Stomach (tissue), 8 donors: ENCODE measurements at regions not wholly inside any gene's neighbourhood (a gene's known extent, or its start where the extent isn't known, plus 50 kb on each side); places are given as distances from the start of the nearest gene placed in this dataset.
A peak's percentile ranks its signal among the peaks of the same experiment; 100 is the strongest.

Experiments
- DNase-seq, 2 donors: peaks; one replicate each; pipeline versions ENCODE4 v3.0.0 to v3.0.0-alpha.2; 2013 to 2019
- H3K27ac ChIP-seq, 5 donors: fragments of 200-600 bp in 4 of 5; sonication (generic) in 4 of 5; one replicate each; pipeline ENCODE4 v1.5.1; 2013 to 2019; ENCODE audit warnings: mild to moderate bottlenecking in 1 of 5, moderate library complexity in 1 of 5
- H3K27me3 ChIP-seq, 3 donors: fragments of 200-600 bp; sonication (generic); one replicate each; pipeline ENCODE4 v1.5.1; 2017 to 2019; ENCODE audit warnings: mixed run types in 1 of 3
- H3K36me3 ChIP-seq, 4 donors: fragments of 200-600 bp; sonication (generic); 1 replicate in 3 of 4; 2 replicates in 1 of 4; pipeline ENCODE4 v1.5.1; 2016 to 2019
- H3K4me1 ChIP-seq, 4 donors: fragments of 200-600 bp; sonication (generic); one replicate each; pipeline ENCODE4 v1.5.1; 2016 to 2019
- H3K4me3 ChIP-seq, 4 donors: fragments of 200-600 bp; sonication (generic) in 3 of 4; one replicate each; pipeline ENCODE4 v1.5.1; 2016 to 2019; ENCODE audit warnings: mild to moderate bottlenecking in 1 of 4
- H3K9me3 ChIP-seq, 4 donors: fragments of 200-600 bp; sonication (generic); one replicate each; pipeline ENCODE4 v1.5.1; 2016 to 2019
- EP300 ChIP-seq: sonication (generic); formaldehyde crosslinking; IDR thresholded peaks from one replicate; pipeline ENCODE4 v1.6.1; 2017; ENCODE audit warnings: antibody characterized with exemption
- POLR2A ChIP-seq, 4 donors: fragments of 450-650 bp; IDR thresholded peaks; one replicate each; pipeline ENCODE4 v1.6.1; 2016; ENCODE audit warnings: antibody characterized with exemption in 4 of 4, control low read depth in 2 of 4, mild to moderate bottlenecking in 1 of 4, moderate library complexity in 1 of 4
- POLR2AphosphoS5 ChIP-seq, 3 donors: sonication (generic); formaldehyde crosslinking; IDR thresholded peaks; one replicate each; pipeline ENCODE4 v1.6.1; 2016; ENCODE audit warnings: antibody characterized with exemption in 3 of 3
- WGBS, 5 donors: extraction: QIAGEN DNeasy Blood & Tissue Kit in 3 of 5; methylation state at CpG; one replicate each; pipeline versions ENCODE4 v1.1.5 to v1.1.7; 2013 to 2018; 5-methylcytosine and 5-hydroxymethylcytosine counted together
- intact Hi-C: fragments of 100-400 bp; cut with DNase I; formaldehyde crosslinking; loops from one replicate; pipeline ENCODE4 v1.15.1; 2023; ENCODE audit warnings: low total_unique reads
- TF ChIP-seq, protein P1 (sequence below), 7 experiments: fragments of 450-650 bp in 4 of 7; fragments of 200-600 bp in 3 of 7; sonication (generic) in 3 of 7; IDR thresholded peaks; one replicate each; pipeline ENCODE4 v1.5.1; 2016 to 2019; ENCODE audit warnings: antibody characterized with exemption in 7 of 7, control low read depth in 2 of 7, mild to moderate bottlenecking in 1 of 7
- donor health status: healthy with polysubstance abuse.
- donor health status: Bipolar disorder and iron deficiency.
- donor health status: healthy.

DNA sequence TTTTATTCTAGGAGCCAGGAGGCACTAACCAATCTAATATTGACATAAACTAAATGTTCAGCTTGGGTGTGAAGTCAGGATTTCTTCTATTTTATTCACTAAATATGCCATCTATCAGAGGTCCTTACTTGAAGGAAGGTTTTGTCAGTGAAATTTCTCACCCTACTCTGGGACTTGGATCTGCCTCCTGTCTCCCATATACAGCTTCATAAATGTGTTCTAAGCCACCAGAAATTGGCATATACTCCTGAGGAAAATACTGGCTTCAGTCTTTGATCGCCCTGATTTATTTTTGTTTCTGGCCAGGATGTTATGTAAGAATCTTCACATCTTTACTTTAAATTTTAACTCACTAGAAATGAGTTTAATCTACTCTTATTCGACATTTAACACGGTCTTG, 647.7 kb downstream of the C6orf118 start:
- no peaks in the 10 kb centered on the region for H3K27me3 ChIP-seq
- H3K4me3 ChIP-seq: no peak overlapping the region
- intact Hi-C loops: no loop called here
- H3K36me3 ChIP-seq: no peaks in the 10 kb centered on the region
- H3K27ac ChIP-seq: no peak overlapping the region
- H3K9me3 ChIP-seq: peaks cover 0 to 4% (median 0%) of the 10 kb centered on the region in 4 donors
- no peak for DNase-seq
- WGBS, 5 donors: 76 to 88% (median 79%) methylated on average over 3 of the region's 3 CpGs
- TF ChIP-seq, protein P1, sequence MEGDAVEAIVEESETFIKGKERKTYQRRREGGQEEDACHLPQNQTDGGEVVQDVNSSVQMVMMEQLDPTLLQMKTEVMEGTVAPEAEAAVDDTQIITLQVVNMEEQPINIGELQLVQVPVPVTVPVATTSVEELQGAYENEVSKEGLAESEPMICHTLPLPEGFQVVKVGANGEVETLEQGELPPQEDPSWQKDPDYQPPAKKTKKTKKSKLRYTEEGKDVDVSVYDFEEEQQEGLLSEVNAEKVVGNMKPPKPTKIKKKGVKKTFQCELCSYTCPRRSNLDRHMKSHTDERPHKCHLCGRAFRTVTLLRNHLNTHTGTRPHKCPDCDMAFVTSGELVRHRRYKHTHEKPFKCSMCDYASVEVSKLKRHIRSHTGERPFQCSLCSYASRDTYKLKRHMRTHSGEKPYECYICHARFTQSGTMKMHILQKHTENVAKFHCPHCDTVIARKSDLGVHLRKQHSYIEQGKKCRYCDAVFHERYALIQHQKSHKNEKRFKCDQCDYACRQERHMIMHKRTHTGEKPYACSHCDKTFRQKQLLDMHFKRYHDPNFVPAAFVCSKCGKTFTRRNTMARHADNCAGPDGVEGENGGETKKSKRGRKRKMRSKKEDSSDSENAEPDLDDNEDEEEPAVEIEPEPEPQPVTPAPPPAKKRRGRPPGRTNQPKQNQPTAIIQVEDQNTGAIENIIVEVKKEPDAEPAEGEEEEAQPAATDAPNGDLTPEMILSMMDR (IDR thresholded peaks at IDR 0.05): no peak
- TF ChIP-seq POLR2A (IDR thresholded peaks at IDR 0.05) (no peak), POLR2AphosphoS5 (IDR thresholded peaks at IDR 0.05) (no peak), EP300 (no peak)
- H3K4me1 ChIP-seq: no peaks in the 10 kb centered on the region

DNA sequence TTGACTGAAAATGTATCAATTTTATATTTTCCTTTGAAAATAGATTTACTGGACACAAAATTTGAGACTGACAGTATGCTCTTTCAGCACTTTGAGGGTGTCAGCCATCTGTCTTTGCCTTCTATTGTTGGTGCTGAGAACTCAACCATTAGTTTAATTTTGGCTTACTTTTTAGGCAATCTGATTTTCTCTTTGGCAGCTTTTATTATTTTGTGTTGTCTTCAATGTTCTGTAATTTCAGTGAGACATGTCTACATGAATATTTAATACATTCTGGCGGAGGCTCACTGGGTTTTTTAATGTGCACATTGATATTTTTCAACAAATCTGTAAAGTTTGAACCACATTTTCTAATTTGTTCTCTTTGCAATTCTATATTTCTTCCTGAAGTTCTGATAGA, 648.6 kb downstream of the C6orf118 start:
- TF ChIP-seq, protein P1 (IDR thresholded peaks at IDR 0.05): no peak
- TF ChIP-seq POLR2AphosphoS5 (IDR thresholded peaks at IDR 0.05): no peak
- no peak for TF ChIP-seq POLR2A (IDR thresholded peaks at IDR 0.05)
- TF ChIP-seq EP300: no peak
- WGBS, 5 donors: 68 to 86% (median 78%) methylated on average over 1 of the region's 1 CpG
- Histone ChIP-seq H3K4me1 (no peaks in the 10 kb centered on the region), H3K4me3 (no peak overlapping the region), H3K27me3 (no peaks in the 10 kb centered on the region), H3K27ac (no peak overlapping the region), H3K9me3 (peaks cover 0 to 8% (median 0%) of the 10 kb centered on the region in 4 donors), H3K36me3 (no peaks in the 10 kb centered on the region)
- intact Hi-C loops: no loop called here
- DNase-seq: no peak

DNA sequence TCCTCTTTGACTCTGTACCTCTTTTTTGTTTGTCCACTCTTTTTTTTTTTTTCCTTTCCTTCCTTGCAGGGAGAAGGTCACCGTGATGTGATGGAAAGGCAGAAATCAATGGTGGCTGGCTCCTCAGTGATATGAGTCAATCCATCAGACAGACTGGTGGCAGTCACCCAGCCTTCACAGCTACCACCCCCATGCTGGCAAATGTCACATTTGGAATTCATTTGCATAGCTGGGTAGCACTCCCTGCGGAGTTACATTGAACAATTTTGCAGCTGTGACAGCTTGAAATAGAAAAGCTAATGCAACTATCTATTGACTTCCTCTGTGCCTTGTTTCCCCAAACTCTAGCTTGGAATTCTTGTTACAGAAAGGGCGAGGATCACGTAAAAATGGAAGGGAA, 668.4 kb downstream of the C6orf118 start:
- TF ChIP-seq POLR2AphosphoS5 (IDR thresholded peaks at IDR 0.05) (no peak), EP300 (no peak), POLR2A (IDR thresholded peaks at IDR 0.05) (no peak)
- TF ChIP-seq, protein P1 (IDR thresholded peaks at IDR 0.05): no peak
- Histone ChIP-seq H3K27me3 (no peaks in the 10 kb centered on the region), H3K36me3 (no peaks in the 10 kb centered on the region), H3K27ac (no peak overlapping the region), H3K9me3 (peaks cover 0 to 8% (median under 1%) of the 10 kb centered on the region in 4 donors), H3K4me1 (no peaks in the 10 kb centered on the region), H3K4me3 (no peak overlapping the region)
- WGBS, 5 donors: 67 to 80% (median 74%) methylated on average over 4 of the region's 4 CpGs
- no peak for DNase-seq
- intact Hi-C loops: no loop called here

DNA sequence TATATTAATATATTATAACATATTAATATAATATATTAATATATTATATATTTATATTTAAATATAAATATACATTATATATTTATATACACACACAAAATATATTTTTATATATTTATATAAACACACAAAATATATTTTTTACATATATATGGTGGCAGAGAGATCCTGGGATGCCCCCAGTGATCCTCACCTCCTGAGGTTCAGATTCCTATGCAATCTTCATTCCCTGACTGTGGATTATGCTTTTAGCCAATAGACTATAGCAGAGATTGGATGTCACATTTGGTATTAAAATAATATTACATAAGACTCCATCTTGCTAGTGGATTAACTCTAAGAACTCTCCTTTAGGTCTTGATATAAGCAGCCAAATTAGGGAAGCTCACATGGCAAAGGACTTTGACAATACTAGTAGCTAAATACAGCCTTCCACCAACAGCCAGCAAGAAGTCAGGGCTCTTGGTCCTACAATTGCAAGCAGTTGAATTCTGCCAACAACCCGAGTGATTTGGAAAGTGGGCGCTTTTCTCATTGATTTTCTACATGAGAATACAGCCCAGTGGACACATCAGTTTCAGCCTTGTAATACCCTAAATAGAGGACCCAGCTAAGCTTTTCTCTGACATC, 681.0 kb downstream of the C6orf118 start:
- Histone ChIP-seq H3K27ac (no peak overlapping the region), H3K9me3 (peaks cover 0 to 8% (median 0%) of the 10 kb centered on the region in 4 donors), H3K27me3 (no peaks in the 10 kb centered on the region), H3K4me3 (no peak overlapping the region), H3K4me1 (no peaks in the 10 kb centered on the region), H3K36me3 (no peaks in the 10 kb centered on the region)
- peak in 1 of 2 donors; percentile 2 for DNase-seq
- intact Hi-C loops: no loop called here
- no peak for TF ChIP-seq EP300
- 78 to 100% (median 93%) methylated on average over 2 of the region's 2 CpGs for WGBS, 5 donors

DNA sequence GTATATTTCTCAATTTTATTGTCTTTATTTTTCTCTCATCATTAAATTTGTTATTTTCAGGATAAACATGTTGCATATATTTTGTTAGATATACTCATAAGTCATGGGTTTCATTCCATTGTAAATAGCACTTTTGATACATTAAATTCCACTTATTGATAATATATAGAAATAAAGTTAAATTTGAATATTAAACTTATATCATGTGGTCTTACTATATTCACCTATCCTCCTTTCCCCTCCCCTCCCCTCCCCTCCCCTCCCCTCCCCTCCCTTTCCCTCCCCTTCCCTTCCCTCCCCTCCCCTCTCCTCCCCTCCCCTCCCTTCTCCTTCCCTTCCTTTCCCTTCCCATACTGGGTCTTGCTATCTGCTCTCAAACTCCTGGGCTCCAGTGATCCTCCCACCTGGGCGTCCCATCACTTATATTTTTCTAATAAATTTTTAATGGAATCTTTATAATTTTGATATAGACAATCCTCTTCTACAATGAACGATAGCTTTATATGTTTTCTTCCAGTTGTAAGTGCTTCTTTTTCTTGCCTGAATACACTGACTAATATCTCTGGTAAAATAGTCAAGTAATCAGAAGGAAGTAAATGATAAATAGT, 692.4 kb downstream of the C6orf118 start:
- no peak for DNase-seq
- H3K9me3 ChIP-seq: no peaks in the 10 kb centered on the region
- H3K4me3 ChIP-seq: no peak overlapping the region
- no peak overlapping the region for H3K27ac ChIP-seq
- no peaks in the 10 kb centered on the region for H3K4me1 ChIP-seq
- H3K36me3 ChIP-seq: no peaks in the 10 kb centered on the region
- TF ChIP-seq, protein P1 (IDR thresholded peaks at IDR 0.05): no peak
- TF ChIP-seq EP300: no peak
- TF ChIP-seq POLR2AphosphoS5 (IDR thresholded peaks at IDR 0.05): no peak
- TF ChIP-seq POLR2A (IDR thresholded peaks at IDR 0.05): no peak
- intact Hi-C loops: no loop called here
- no peaks in the 10 kb centered on the region for H3K27me3 ChIP-seq
- 76 to 86% (median 79%) methylated on average over 2 of the region's 2 CpGs for WGBS, 5 donors
